ENCODE measurements at regions not wholly inside any gene's neighbourhood (a gene's known extent, or its start where the extent isn't known, plus 50 kb on each side); places are given as distances from the start of the nearest gene placed in this dataset.

DNA sequence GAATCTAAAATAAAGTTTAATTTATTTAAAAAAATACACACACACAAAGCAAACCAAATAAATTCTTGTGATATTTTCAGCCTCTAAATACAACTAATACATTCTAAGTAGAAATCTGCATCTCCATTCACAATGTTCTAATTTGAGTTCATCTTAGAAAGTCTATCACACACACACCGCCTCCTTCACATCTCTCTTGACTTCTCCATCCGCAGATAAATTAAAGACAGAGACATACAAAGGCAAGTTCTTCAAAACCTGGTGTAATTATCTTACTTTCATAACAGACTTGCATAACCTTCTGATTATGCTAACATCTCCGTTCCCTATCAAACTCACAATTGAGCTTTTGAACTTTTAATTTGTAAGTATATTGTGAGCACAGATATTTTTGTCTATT is 657.3 kb downstream of the VGLL3 start:
- TF ChIP-seq CTCF (IDR thresholded peaks at IDR 0.05; ENCODE audit: insufficient read depth, low read length, poor library complexity, severe bottlenecking) (no peak), EZH2phosphoT487 (conservative IDR thresholded peaks at IDR 0.05; ENCODE audit: low read length) (no peak)
